CD4-positive, CD25-positive, alpha-beta regulatory T cell (primary cell): ENCODE measurements at regions not wholly inside any gene's neighbourhood (a gene's known extent, or its start where the extent isn't known, plus 50 kb on each side); places are given as distances from the start of the nearest gene placed in this dataset.

Experiments used
- ATAC-seq, 2 donors: fragments of 150-1000 bp; cut with Tn5 transposase; one replicate each; pipeline ENCODE4 v1.10.0; 2021; ENCODE audit warnings: low read depth in 2 of 2, moderate number of reproducible peaks in 2 of 2, moderate library complexity in 1 of 2
- DNase-seq, 3 donors: peaks; one replicate each; pipeline versions ENCODE4 v3.0.0 to v3.0.0-alpha.2; 2012 to 2022; ENCODE audit warnings: mixed read lengths in 1 of 3
- H3K27ac ChIP-seq: one replicate; pipeline ENCODE4 v1.7.0; 2013; ENCODE audit warnings: mild to moderate bottlenecking, low read length; ENCODE audit not compliant: insufficient read depth, poor library complexity, severe bottlenecking
- H3K27me3 ChIP-seq: one replicate; pipeline ENCODE4 v1.7.0; 2013; ENCODE audit warnings: low read length; ENCODE audit not compliant: control insufficient read depth, insufficient read depth
- H3K36me3 ChIP-seq: one replicate; pipeline ENCODE4 v1.7.0; 2013; ENCODE audit warnings: mild to moderate bottlenecking, low read length, moderate library complexity; ENCODE audit not compliant: control insufficient read depth, insufficient read depth
- H3K4me1 ChIP-seq: 2 replicates; pipeline ENCODE4 v1.7.0; 2013; ENCODE audit warnings: mild to moderate bottlenecking, low read length; ENCODE audit not compliant: insufficient read depth, control insufficient read depth, poor library complexity, severe bottlenecking
- H3K4me3 ChIP-seq: one replicate; pipeline ENCODE4 v1.7.0; 2013; ENCODE audit warnings: low read depth, mild to moderate bottlenecking, low read length, moderate library complexity
- H3K9me3 ChIP-seq, 2 experiments: 1 replicate in 1 of 2; 2 replicates in 1 of 2; pipeline ENCODE4 v1.7.0; 2013; ENCODE audit warnings: low read length in 2 of 2, mild to moderate bottlenecking in 1 of 2, moderate library complexity in 1 of 2; ENCODE audit not compliant: control insufficient read depth in 2 of 2
- H3K27ac Mint-ChIP-seq, 3 donors: one replicate each; pipeline ENCODE4 v1.8.0; 2020 to 2022; ENCODE audit warnings: mild to moderate bottlenecking in 3 of 3, mixed read lengths in 3 of 3, moderate library complexity in 2 of 3
- H3K27me3 Mint-ChIP-seq: one replicate; pipeline ENCODE4 v1.8.0; 2022; ENCODE audit warnings: mild to moderate bottlenecking, mixed read lengths
- H3K36me3 Mint-ChIP-seq: one replicate; pipeline ENCODE4 v1.8.0; 2020; ENCODE audit warnings: mixed read lengths
- H3K4me1 Mint-ChIP-seq, 4 donors: one replicate each; pipeline ENCODE4 v1.8.0; 2020 to 2022; ENCODE audit warnings: mixed read lengths in 4 of 4, mild to moderate bottlenecking in 1 of 4
- H3K4me3 Mint-ChIP-seq, 4 donors: one replicate each; pipeline ENCODE4 v1.8.0; 2020 to 2022; ENCODE audit warnings: mild to moderate bottlenecking in 4 of 4, mixed read lengths in 4 of 4, moderate library complexity in 3 of 4
- H3K9me3 Mint-ChIP-seq, 7 donors: one replicate each; pipeline ENCODE4 v1.8.0; 2020 to 2022; ENCODE audit warnings: mixed read lengths in 7 of 7, mild to moderate bottlenecking in 3 of 7, moderate library complexity in 2 of 7

GRCh38 chr3:141418751-141419150 lies 50.4 kb downstream of the ZBTB38 start:
- Histone ChIP-seq H3K36me3 (peaks cover 44% of the 10 kb centered on the region), H3K4me1 (peaks cover 25% of the 10 kb centered on the region), H3K4me3 (no peak overlapping the region), H3K27ac (no peak overlapping the region), H3K27me3 (no peaks in the 10 kb centered on the region), H3K9me3 (no peaks in the 10 kb centered on the region)
- Mint-ChIP-seq H3K4me1 (peaks cover 26 to 81% (median 52%) of the 10 kb centered on the region in 4 donors), H3K4me3 (peak overlapping the region in 1 of 4 donors; percentile 1), H3K27me3 (no peaks in the 10 kb centered on the region), H3K36me3 (peaks cover 56% of the 10 kb centered on the region), H3K9me3 (no peaks in the 10 kb centered on the region), H3K27ac (peak overlapping the region; percentile 18 to 80 (median 22))
- ATAC-seq: no peak
- DNase-seq: no peak

DNA sequence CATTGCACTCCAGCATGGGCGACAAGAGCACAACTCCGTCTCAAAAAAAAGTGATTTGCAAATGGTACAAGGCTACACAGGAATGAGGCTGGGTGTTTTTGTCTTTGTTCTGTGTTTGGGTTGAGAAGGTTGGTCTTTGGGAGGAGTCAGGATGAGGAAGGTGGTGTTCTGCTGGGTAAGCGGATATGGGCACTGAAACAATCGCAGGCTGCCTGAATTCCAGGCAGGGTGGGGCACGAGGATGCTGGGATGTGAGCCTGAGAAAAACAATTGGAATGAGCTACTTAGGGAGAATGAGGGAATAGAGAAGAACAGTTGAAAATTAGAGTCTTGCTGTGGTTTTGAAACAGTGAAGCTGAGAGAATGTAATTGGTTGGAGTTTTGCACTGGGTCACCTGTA lies 51.6 kb downstream of the ZBTB38 start:
- H3K27ac Mint-ChIP-seq: no peak overlapping the region
- Histone ChIP-seq H3K9me3 (no peaks in the 10 kb centered on the region), H3K4me1 (peaks cover 13% of the 10 kb centered on the region), H3K4me3 (no peak overlapping the region), H3K27me3 (no peaks in the 10 kb centered on the region), H3K27ac (no peak overlapping the region), H3K36me3 (peaks cover 37% of the 10 kb centered on the region)
- DNase-seq (no peak), ATAC-seq (no peak)
- H3K27me3 Mint-ChIP-seq: no peaks in the 10 kb centered on the region
- H3K4me1 Mint-ChIP-seq: peaks cover 18 to 75% (median 41%) of the 10 kb centered on the region in 4 donors
- H3K36me3 Mint-ChIP-seq: peaks cover 48% of the 10 kb centered on the region
- no peaks in the 10 kb centered on the region for H3K9me3 Mint-ChIP-seq
- no peak overlapping the region for H3K4me3 Mint-ChIP-seq

GRCh38 chr3:141421186-141421585 lies 52.9 kb downstream of the ZBTB38 start:
- H3K27ac ChIP-seq: no peak overlapping the region
- ATAC-seq: no peak
- no peaks in the 10 kb centered on the region for H3K27me3 ChIP-seq
- no peaks in the 10 kb centered on the region for H3K9me3 ChIP-seq
- Mint-ChIP-seq H3K36me3 (peaks cover 45% of the 10 kb centered on the region), H3K4me3 (no peak overlapping the region), H3K27ac (peak overlapping the region; percentile 10 to 32 (median 26)), H3K4me1 (peaks cover 21 to 73% (median 37%) of the 10 kb centered on the region in 4 donors), H3K9me3 (no peaks in the 10 kb centered on the region), H3K27me3 (no peaks in the 10 kb centered on the region)
- H3K4me1 ChIP-seq: peaks cover 5% of the 10 kb centered on the region
- no peak for DNase-seq
- H3K4me3 ChIP-seq: no peak overlapping the region
- peaks cover 35% of the 10 kb centered on the region for H3K36me3 ChIP-seq

DNA sequence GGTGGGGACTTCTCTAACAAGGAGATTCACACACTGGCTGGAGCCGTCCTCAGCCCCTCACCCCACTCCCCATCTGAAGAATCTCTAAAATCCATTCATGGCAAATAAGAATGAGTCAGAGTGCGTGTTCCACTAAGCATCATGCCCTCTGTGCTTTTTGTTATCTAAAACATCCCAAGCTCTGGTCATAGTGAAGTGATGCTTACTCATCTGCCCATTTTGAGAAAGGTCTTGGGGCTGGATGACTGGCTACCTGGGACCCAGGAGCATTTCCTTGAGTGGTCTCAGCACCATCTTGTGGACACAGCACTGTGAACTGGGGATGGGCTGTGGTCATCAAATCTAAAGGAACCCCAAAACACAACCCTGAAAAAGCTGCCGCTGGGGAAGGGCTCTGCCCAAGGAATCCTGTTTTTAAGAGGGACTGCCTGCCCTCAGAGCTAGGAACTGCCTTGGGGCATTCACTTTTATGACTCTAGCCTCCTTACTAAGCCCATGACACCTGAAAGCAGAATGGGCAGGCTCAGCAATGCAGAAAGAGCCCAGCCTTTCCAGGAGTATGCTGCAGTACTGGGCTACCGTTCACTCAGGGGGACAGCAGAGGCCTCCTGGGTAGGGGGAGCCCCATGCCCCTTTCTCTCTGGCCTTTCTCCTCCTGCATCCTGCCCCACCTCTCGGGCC lies 53.5 kb downstream of the ZBTB38 start:
- H3K9me3 ChIP-seq: no peaks in the 10 kb centered on the region
- H3K36me3 Mint-ChIP-seq: peaks cover 45% of the 10 kb centered on the region
- H3K4me1 Mint-ChIP-seq: peaks cover 23 to 72% (median 35%) of the 10 kb centered on the region in 4 donors
- DNase-seq (no peak), ATAC-seq (no peak)
- no peak overlapping the region for H3K4me3 ChIP-seq
- no peaks in the 10 kb centered on the region for H3K27me3 ChIP-seq
- H3K4me3 Mint-ChIP-seq: no peak overlapping the region
- H3K27me3 Mint-ChIP-seq: no peaks in the 10 kb centered on the region
- no peak overlapping the region for H3K27ac ChIP-seq
- peaks cover 32% of the 10 kb centered on the region for H3K36me3 ChIP-seq
- peaks cover 4% of the 10 kb centered on the region for H3K4me1 ChIP-seq
- H3K9me3 Mint-ChIP-seq: no peaks in the 10 kb centered on the region
- H3K27ac Mint-ChIP-seq: peak overlapping the region; percentile 22 to 32 (median 26)

- Histone ChIP-seq H3K27me3 (no peaks in the 10 kb centered on the region), H3K4me3 (no peak overlapping the region), H3K9me3 (no peaks in the 10 kb centered on the region), H3K4me1 (peaks cover 4% of the 10 kb centered on the region), H3K36me3 (peaks cover 32% of the 10 kb centered on the region), H3K27ac (no peak overlapping the region)
- Mint-ChIP-seq H3K36me3 (peaks cover 39% of the 10 kb centered on the region), H3K4me1 (peaks cover 30 to 70% (median 41%) of the 10 kb centered on the region in 4 donors), H3K27me3 (no peaks in the 10 kb centered on the region), H3K27ac (no peak overlapping the region), H3K4me3 (no peak overlapping the region), H3K9me3 (no peaks in the 10 kb centered on the region)
- no peak for ATAC-seq
- DNase-seq: no peak
These were observed 54.8 kb downstream of the ZBTB38 start for GRCh38 chr3:141422961-141423582.

- peaks cover 30 to 64% (median 33%) of the 10 kb centered on the region in 4 donors for H3K4me1 Mint-ChIP-seq
- peaks cover 35% of the 10 kb centered on the region for H3K36me3 Mint-ChIP-seq
- Histone ChIP-seq H3K27ac (no peak overlapping the region), H3K9me3 (no peaks in the 10 kb centered on the region), H3K4me3 (no peak overlapping the region), H3K4me1 (peaks cover 4% of the 10 kb centered on the region), H3K36me3 (peaks cover 30% of the 10 kb centered on the region), H3K27me3 (no peaks in the 10 kb centered on the region)
- H3K9me3 Mint-ChIP-seq: no peaks in the 10 kb centered on the region
- DNase-seq: no peak
- H3K27me3 Mint-ChIP-seq: no peaks in the 10 kb centered on the region
- no peak for ATAC-seq
- peak overlapping the region in 1 of 3 donors; percentile 79 for H3K27ac Mint-ChIP-seq
- no peak overlapping the region for H3K4me3 Mint-ChIP-seq
These were observed 57.4 kb downstream of the ZBTB38 start for GRCh38 chr3:141425523-141426233.

GRCh38 chr3:141426404-141427034 lies 58.2 kb downstream of the ZBTB38 start:
- no peaks in the 10 kb centered on the region for H3K27me3 ChIP-seq
- no peak for DNase-seq
- Mint-ChIP-seq H3K36me3 (peaks cover 31% of the 10 kb centered on the region), H3K4me1 (peaks cover 25 to 62% (median 27%) of the 10 kb centered on the region in 4 donors), H3K27me3 (no peaks in the 10 kb centered on the region), H3K4me3 (no peak overlapping the region), H3K9me3 (no peaks in the 10 kb centered on the region), H3K27ac (peak overlapping the region in 2 of 3 donors; percentile 62 to 79)
- no peak overlapping the region for H3K27ac ChIP-seq
- H3K9me3 ChIP-seq: no peaks in the 10 kb centered on the region
- peaks cover 35% of the 10 kb centered on the region for H3K36me3 ChIP-seq
- H3K4me1 ChIP-seq: peaks cover 4% of the 10 kb centered on the region
- no peak for ATAC-seq
- no peak overlapping the region for H3K4me3 ChIP-seq
